NCI-H2196 (cell line): ENCODE measurements at regions not wholly inside any gene's neighbourhood (a gene's known extent, or its start where the extent isn't known, plus 50 kb on each side); places are given as distances from the start of the nearest gene placed in this dataset.
"Not testable (repeated sequence)": the region's sequence is repeated elsewhere in the genome, so short reads cannot be mapped to it uniquely, and the experiment has no call there.

Experiments used
- DNase-seq: peaks from one replicate; lab custom pipeline; 2025; ENCODE audit not compliant: unreplicated experiment; lab: John Stamatoyannopoulos, UW

DNA sequence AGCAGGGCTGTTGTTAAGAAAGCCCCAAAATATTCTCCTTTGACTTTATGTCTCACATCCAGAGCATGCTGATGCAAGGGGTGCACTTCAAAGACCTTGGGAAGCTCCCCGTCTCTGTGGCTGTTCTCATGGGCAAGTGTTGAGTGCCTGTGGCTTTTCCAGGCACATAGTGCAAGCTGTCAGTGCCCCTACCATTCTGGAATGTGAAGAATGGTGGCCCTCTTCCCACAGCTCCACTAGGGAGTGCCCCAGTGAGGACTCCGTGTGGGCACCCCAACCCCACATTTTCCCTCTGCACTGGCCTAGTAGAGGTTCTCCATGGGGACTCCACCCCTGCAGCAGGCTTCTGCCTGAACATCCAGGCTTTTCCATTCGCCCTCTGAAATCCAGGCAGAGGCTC, 673.7 kb downstream of the HTR1B start:
- DNase-seq, result no peak

DNA sequence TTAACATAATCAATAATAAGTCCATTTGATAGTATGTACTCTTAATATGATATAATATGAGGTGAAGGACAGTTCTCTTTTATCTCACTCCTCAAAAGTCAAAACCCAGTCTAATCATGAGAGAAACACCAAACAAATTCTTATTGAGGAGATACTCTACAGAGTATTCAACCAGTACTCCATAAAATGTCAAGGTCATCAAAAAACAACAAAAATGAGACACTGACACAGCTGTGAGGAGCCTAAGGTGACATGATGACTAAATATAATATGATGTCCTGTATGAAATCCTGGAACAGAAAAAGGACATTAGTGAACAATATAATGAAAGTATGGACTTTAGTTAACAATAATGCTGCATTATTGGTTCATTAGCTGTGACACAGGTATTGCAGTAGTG, 675.1 kb downstream of the HTR1B start:
- no peak for DNase-seq

DNA sequence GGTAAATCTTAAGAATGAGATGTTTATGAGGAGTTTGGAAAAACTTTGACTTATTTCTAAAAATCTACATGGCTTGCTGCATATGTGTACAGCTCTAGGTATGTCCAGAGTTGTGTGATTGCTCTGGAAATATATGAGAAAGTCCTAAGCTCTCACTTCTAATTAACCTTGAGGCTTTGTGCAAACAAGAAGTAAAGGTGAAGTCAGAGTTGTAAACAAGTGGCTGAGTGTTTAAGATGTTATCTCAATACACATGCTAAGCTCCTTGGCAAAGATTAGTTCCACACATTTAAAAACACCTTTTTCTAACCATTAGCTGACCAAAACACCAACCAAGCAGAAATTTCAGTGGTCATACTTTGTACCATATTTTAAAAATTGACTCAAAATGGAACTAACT, 684.2 kb downstream of the HTR1B start:
- no peak for DNase-seq

DNA sequence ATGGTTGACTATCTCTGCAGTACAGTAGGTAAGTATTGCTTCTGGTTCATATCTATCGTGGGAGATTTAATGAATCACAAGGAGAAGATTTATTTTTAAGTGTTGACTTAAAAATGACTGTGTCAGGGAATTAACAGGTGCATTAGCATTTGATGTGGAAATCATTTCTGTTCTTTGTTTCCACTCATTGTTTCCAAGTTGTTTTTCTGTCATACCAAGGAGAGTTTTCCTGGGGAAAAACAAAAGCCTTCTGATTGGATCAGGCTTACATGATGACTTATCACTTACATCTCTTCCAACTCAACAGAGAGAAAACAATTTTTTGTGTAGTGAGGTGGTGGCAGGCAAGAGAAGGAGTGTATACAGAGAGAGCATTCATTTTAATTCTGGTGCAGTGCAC, 686.4 kb downstream of the HTR1B start:
- no peak for DNase-seq

DNA sequence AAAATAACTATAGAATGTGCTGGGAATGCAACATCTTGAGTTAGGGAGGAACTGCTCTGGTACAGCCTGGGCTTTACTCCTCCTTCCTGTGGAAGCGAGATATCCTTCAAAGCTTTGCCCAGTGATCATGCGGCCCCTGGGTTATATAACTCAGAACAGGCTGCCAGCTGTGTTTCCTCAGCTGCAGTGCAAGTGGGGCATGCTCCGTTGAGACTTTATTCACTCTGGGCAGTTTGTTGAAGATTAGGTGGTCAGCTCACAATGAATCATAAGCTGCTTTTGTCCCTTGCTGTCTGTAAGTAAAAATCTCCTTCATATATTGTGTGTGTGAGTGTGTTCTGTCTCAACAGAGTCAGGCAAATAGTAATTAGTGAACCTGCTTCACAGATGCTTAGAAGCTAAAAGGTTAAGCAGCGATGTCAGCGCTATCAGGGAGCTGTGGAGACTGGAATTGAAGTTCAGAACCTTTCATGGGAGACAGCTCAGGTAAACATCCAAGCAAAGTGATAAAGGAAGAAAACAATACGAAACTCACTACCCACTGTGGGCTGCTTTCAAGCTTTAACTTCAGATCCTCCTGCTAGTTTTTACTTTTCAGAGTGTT, 688.4 kb downstream of the HTR1B start:
- no peak for DNase-seq

DNA sequence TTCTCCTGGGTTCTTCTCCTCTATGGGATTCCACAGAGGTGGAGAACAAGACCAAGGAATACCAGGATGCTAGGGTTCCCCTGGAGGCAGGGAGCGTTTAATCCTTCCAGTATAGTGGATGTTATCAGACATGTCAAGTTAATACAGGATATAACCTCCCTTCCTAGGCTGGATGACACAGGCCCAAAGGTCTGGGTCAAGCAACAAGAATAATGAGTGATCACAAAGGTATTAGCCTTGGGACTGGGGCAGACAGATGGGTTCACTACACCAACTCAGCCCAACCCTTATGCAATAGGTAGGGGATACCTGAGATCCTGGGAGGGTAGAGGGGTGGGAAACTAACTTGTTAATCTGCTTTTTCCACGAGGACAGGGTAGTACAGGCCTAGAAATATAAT, 690.3 kb downstream of the HTR1B start:
- DNase-seq, result no peak

DNA sequence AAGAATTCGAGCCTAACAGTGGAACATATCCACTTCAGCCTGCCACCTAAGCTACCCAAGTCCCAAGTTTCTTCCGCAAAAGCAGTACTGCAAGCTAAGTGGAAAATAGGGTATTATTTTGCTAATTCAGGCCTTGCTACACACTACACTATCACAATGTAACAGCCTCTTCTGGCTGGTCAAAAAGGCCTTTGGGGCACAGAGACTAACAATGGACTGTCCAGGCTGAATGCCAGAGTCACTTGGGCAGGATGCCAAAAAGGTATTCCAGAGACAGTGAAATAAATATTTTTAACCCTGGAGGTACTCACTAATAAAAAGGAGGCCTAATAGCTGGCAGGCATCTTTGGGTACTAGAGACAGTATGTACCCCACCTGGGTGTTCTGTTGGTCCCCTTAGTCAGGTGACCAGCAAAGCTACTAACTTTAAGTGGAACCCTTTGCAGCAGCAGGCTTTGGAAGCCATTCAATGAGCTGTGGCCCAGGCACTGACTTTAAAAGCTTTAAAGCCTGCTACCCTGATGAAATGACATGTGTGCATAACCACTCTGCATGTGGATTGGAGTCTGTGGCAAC, 692.1 kb downstream of the HTR1B start:
- no peak for DNase-seq

DNA sequence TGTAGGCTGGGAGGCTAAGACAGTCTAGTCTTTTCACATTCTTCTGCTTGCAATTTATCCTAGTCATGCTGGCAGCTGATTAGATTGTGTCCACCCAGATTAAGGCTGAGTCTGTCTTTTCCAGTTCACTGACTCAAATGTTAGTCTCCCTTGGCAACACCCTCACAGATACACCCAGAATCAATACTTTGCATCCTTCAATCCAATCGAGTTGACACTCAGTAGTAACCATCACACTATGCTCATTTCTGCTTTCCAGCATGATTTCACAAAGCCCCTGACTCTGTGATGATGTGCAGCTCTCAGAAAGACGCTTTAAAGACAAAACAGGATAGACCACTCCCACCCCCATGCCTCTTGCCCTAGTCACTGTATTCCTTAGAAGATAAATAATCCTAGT, 693.0 kb downstream of the HTR1B start:
- no peak for DNase-seq

DNA sequence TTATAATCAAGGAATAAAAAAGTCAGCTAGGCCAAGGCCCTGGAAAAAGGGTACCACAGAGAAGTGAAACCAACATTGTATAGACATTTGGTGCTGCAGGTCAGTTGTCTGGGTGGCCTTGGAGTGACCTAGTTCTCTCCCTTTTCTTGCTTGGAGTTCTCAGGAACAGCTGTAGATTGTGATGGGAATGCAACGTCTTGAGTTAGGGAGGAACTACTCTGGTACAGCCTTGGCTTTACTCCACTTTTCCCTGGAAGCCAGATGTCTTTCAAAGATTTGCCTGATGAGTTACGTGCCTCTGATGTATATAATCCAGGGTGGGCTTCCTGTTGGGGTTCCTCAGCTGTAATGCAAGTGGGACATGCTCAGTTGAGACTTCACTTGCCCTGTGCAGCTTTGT, 694.7 kb downstream of the HTR1B start:
- DNase-seq, result no peak

DNA sequence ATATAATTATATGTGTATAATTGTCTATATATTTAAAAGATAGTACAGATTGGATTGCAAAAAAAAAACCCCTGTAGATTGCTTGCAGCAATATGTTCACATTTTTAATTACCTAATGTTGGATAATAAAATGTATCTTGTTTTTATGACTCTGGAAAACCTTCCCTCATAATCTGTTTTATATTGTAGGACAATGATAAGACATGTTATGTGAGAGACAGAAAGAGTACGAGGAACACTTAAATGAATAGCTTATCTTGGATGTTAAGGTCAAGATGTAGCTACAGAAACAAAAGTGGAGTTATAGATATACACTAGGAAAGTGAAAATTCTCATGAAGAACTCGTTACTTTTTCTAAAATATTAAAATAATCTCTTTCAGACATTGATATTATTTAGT, 691.6 kb upstream of the IMPG1 start:
- no peak for DNase-seq

DNA sequence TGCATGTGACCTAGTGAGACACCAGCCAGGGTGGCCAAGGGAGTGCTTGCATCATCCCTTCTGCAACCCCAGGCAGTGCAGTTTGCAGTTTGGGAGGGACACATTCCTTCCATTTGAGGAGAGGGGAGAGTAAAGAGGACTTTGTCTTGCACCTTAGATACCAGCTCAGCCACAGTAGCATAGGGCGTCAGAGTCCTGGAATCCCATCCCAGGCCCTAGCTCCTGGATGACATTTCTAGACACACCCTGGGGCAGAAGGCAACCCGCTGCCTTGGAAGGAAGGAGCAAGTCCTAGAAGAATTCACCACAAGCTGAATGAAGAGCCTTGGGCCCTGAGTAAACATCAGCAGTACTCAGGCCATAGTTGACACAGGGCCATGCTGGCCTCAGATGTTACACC, 680.4 kb upstream of the IMPG1 start:
- no peak for DNase-seq

DNA sequence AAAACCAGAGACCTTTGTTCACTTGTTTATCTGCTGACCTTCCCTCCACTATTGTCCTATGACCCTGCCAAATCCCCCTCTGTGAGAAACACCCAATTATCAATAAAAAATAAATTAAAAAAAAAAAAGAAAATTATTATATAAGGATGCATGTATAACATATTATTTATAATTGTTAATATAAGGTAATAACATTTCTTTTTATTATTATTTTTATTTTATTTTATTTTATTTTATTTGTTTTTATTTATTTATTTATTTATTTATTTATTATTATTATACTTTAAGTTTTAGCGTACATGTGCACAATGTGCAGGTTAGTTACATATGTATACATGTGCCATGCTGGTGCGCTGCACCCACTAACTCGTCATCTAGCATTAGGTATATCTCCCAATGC, 672.9 kb upstream of the IMPG1 start:
- not testable (repeated sequence) for DNase-seq

DNA sequence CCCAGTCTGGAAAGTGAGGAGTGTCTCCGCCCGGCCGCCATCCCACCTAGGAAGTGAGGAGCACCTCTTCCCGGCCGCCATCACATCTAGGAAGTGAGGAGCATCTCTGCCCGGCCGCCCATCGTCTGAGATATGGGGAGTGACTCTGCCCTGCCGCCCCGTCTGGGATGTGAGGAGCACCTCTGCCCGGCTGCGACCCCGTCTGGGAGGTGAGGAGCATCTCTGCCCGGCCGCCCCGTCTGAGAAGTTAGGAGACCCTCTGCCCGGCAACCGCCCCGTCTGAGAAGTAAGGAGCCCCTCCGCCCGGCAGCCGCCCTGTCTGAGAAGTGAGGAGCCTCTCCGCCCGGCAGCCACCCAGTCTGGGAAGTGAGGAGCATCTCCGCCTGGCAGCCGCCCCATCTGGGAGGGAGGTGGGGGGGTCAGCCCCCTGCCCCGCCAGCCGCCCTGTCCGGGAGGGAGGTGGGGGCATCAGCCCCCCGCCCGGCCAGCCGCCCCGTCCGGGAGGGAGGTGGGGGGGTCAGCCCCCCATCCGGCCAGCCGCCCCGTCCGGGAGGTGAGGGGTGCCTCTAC, 671.8 kb upstream of the IMPG1 start:
- DNase-seq, result not testable (repeated sequence)

DNA sequence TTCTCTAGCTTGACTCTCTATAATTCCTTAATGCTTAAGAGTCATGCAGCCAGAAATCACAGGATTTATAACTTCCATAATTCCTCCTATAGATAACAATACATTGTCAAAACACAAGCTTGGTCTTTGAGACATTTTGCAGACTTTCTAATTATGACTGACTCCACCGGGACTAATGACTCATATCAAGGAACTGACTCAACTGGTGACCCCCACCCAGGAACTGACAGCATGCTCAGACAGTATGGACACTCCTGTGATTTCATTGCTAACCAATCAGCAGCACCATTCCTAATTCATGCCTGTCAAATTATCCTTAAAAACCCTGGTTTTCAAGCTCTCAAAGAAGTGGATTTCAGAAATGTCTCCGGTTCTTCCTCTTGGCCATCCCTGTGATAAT, 670.5 kb upstream of the IMPG1 start:
- DNase-seq, result no peak

DNA sequence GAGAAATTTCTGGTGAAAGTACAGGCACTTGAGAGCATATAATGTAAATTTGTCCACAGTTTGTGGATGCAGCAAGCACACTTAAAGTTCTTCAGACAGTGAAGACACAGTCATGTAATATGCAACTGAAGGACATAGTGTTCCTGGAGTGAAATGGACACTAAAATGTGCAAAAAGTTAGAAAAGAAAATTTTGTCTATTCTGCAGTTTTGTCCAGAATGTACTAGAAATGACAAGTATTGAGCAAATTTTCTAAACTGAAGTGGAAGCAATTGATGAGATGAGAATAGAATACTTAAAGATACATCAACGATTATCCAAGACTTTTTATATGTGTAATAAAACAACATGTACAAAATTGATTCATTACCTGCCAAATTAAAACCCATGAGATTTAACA, 647.0 kb upstream of the IMPG1 start:
- no peak for DNase-seq

DNA sequence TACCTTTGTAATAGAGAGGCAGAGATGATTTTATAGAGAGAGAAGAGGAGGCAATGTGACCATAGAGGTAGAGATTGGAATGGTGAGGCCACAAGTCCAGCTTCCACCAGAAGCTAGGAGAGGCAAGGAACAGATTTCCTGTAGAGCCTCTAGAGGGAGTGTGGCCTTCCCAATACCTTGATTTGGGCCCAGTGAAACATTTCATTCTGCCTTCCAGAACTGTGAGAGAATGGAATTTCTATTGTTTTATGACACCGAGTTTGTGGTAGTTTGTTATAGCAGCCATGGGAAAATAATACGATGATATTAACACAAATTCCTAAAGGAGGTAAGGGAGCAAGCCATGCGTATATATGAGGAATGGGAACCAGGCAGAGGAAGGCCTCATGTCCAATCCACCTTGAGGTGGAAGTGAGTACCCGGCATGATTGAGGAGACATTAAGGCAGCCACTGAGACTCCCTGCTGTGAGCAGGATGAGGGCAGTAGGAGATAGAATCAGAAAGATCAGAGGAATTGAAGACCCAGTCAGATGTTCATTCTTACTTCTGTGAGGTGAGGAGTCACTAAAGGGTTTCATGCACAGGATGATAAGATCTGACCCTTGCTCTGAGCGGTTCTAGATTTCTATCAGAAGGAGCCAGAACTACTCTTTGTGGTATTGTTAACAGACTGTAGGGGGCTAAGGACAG, 636.3 kb upstream of the IMPG1 start:
- DNase-seq, result no peak

DNA sequence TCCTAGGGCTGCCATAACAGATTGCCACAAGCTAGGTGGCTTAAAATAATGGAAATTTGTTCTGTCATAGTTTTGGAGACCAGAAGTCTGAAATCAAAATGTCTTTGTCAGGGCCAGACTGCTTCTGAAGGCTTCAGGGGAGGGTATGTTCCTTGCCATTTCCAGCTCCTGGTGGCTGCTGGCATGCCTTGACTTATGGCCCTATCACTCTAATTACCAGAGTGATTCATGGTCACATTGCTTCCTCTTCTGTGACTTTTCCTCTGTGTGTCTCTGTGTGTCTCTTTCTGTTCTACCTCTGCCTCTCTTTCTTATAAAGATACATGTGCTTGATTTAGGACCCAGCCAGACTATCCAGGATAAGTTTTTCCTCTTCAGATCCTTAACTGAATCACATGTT, 635.2 kb upstream of the IMPG1 start:
- DNase-seq, result no peak

DNA sequence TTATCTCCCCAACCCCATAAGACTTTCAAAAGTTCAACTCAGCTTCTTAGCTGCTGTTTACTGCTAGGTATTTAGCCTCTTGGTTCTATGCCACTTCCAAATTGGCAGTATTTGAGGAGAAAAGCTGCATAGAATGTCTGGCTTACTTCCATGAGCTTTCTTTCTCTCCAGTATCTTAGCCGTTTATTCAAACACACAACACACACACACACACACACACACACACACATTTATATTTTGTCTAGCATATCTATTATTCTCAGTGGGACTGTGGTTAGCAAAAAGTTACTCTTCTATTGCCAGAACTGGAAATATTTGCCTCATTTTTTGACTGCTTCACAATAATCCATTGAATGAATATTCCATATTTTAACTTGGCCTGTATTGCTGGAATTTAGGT, 634.2 kb upstream of the IMPG1 start:
- DNase-seq, result no peak

DNA sequence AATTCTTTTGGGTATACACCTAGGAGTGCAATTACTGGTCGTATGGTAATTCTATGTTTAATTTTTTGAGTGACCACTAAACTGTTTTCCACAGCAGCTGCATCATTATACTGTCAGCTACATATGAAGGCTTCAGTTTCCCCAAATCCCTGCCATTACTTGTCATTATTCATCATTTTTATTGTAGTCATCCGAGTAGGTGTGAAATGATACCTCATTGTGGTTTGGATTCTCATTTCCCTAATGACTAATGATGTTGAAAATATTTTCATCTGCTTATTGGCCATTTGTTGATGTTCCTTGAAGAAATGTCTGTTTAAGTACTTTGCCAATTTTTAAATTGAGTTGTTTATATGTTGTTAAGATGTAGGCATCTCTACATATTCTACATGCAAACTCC, 633.6 kb upstream of the IMPG1 start:
- no peak for DNase-seq

DNA sequence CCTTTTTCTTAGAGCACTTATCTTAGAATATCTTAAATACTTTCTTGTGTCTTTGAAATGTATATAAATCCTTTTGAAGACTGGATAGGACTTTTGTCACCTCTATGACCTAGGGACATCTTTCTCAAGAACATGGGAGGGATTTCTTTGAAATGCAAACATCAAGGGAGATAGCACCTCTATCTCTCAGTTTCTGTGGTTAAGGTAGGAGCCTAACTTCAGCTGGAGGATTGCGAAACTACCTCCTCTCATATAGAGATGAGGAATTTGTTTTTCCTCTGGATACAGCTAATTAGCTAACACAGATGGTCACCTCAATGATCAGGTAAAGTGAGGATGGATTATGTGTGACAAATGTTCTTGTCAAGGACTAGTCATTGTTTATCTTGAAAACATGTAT, 631.3 kb upstream of the IMPG1 start:
- no peak for DNase-seq

DNA sequence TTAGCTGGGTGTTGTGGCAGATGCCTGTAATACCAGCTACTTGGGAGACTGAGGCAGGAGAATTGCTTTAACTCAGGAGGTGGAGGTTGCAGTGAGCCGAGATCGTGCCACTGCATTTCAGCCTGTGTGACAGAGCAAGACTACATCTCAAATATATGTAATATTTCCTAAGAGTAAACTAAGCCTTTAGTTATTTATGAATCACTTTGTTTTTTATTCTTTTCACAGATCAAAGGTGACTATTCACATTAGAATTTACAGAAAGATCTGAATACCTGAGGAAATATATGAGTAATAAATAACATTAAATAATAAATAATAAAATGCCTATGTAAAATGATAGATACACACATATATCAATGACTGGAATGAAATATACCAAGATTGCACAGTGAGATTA, 630.8 kb upstream of the IMPG1 start:
- no peak for DNase-seq

DNA sequence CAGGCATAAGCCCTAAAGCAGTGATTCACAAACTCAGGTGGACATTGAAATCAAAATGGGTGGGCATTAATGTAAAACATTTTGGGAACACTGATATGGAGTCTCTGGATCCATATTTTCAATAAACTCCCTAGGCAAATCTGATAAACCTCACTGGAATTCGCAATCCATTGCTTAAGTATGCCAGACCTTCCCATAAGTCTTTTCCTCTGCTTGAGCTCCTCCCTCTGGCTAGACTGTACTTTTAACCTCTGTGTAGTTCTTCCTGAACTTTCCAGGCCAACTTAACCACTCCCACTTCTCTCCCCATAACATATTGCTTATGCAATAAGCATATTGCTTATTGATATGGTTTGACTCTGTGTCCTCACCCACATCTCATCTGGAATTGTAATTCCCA, 629.7 kb upstream of the IMPG1 start:
- no peak for DNase-seq

DNA sequence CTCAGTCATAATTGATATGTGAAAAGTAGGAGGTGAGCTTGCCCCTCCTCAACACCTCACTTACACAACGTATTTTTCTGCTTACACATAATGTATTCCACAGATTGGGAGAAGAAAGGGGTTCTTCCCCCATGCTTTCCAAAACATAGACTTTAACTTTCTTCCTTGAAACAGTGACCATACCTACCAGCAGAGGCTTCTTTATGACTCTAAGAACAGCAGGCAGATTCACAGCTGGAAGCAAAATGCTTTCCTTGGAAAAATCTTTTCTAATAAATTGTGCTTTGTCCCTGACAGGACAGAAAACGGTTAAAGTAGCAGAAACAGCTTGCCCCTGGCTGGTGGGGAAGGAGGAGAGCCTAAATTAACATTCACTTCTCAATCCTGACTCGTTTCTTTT, 629.1 kb upstream of the IMPG1 start:
- no peak for DNase-seq
